Adrenal gland (tissue), 9 donors: ENCODE measurements at regions not wholly inside any gene's neighbourhood (a gene's known extent, or its start where the extent isn't known, plus 50 kb on each side); places are given as distances from the start of the nearest gene placed in this dataset.

Experiments used
- DNase-seq, 7 donors: peaks; one replicate each; pipeline ENCODE4 v3.0.0-alpha.2; 2019 to 2020
- H3K27ac ChIP-seq, 5 donors: fragments of 200-600 bp; sonication (generic) in 4 of 5; 1 replicate in 3 of 5; 2 replicates in 2 of 5; pipeline versions ENCODE4 v1.5.1 to v1.8.0; 2016 to 2020; ENCODE audit warnings: mild to moderate bottlenecking in 1 of 5
- H3K27me3 ChIP-seq: fragments of 200-600 bp; 2 replicates; pipeline ENCODE4 v1.8.0; 2021
- H3K36me3 ChIP-seq, 2 donors: fragments of 200-600 bp; replicated peaks in 1 of 2; 1 replicate in 1 of 2; 2 replicates in 1 of 2; pipeline versions ENCODE4 v1.5.1 to v1.8.0; 2018 to 2022
- H3K4me1 ChIP-seq, 2 donors: fragments of 200-600 bp; replicated peaks in 1 of 2; 1 replicate in 1 of 2; 2 replicates in 1 of 2; pipeline versions ENCODE4 v1.5.1 to v1.8.0; 2018 to 2021
- H3K4me3 ChIP-seq, 4 donors: fragments of 200-600 bp; sonication (generic) in 3 of 4; one replicate each; pipeline ENCODE4 v1.5.1; 2016 to 2018
- H3K9me3 ChIP-seq, 3 donors: fragments of 200-600 bp; sonication (generic) in 1 of 3; replicated peaks in 1 of 3; 1 replicate in 2 of 3; 2 replicates in 1 of 3; pipeline versions ENCODE4 v1.5.1 to v1.8.0; 2016 to 2021
- CTCF ChIP-seq, 6 experiments: fragments of 450-650 bp in 4 of 6; fragments of 200-600 bp in 2 of 6; sonication (generic) in 1 of 6; IDR thresholded peaks; 1 replicate in 5 of 6; 2 replicates in 1 of 6; pipeline versions ENCODE4 v1.5.1 to v1.8.0; 2016 to 2021; ENCODE audit warnings: antibody characterized with exemption in 6 of 6, mild to moderate bottlenecking in 2 of 6, moderate library complexity in 1 of 6
- POLR2A ChIP-seq, 2 donors: fragments of 450-650 bp; IDR thresholded peaks; one replicate each; pipeline ENCODE4 v1.6.1; 2017; ENCODE audit warnings: antibody characterized with exemption in 2 of 2, mild to moderate bottlenecking in 2 of 2, moderate library complexity in 1 of 2
- whole genome bisulfite sequencing, 4 donors: extraction: QIAGEN DNeasy Blood & Tissue Kit in 2 of 4; methylation state at CpG; one replicate each; pipeline versions ENCODE4 v1.1.5 to v1.1.7; 2013 to 2017; 5-methylcytosine and 5-hydroxymethylcytosine counted together
- intact Hi-C, 2 donors: fragments of 100-400 bp; cut with DNase I; formaldehyde crosslinking; loops; one replicate each; pipeline versions ENCODE4 v1.14.1 to v1.15.0; 2022 to 2023
- donor health status: healthy with polysubstance abuse.
- donor health status: Bipolar disorder and iron deficiency.
- donor health status: DM: yes; HTN: yes; CAD: no.
- donor health status: DM: no; HTN: no; CAD: no.
- donor health status: DM: no; HTN: no; CAD: no.

- 87 to 95% (median 94%) methylated on average over 1 of the region's 1 CpG for WGBS, 4 donors
- H3K27me3 ChIP-seq = no peaks in the 10 kb centered on the region
- no peak overlapping the region for H3K27ac ChIP-seq
- H3K36me3 ChIP-seq = no peaks in the 10 kb centered on the region
- no peak for DNase-seq
- intact Hi-C loops = no loop called here
- H3K9me3 ChIP-seq = no peaks in the 10 kb centered on the region
- H3K4me1 ChIP-seq = no peaks in the 10 kb centered on the region
- TF ChIP-seq CTCF (IDR thresholded peaks at IDR 0.05) (no peak), POLR2A (IDR thresholded peaks at IDR 0.05) (no peak)
- no peak overlapping the region for H3K4me3 ChIP-seq
Measured at GRCh38 chr2:143974262-143974661, 545.7 kb downstream of the ZEB2 start.

- intact Hi-C loops = no loop called here
- no peak overlapping the region for H3K27ac ChIP-seq
Measured at GRCh38 chr2:143968860-143969259, 551.1 kb downstream of the ZEB2 start.

GRCh38 chr2:143968360-143968759, 551.6 kb downstream of the ZEB2 start:
- no peaks in the 10 kb centered on the region for H3K9me3 ChIP-seq
- no peak overlapping the region for H3K4me3 ChIP-seq
- TF ChIP-seq CTCF (IDR thresholded peaks at IDR 0.05) (no peak), POLR2A (IDR thresholded peaks at IDR 0.05) (no peak)
- intact Hi-C loops = no loop called here
- no peak for DNase-seq
- no peaks in the 10 kb centered on the region for H3K4me1 ChIP-seq
- H3K27ac ChIP-seq = no peak overlapping the region
- no peaks in the 10 kb centered on the region for H3K27me3 ChIP-seq
- 92 to 100% (median 97%) methylated on average over 3 to 4 of the region's 4 CpGs for WGBS, 4 donors
- H3K36me3 ChIP-seq = no peaks in the 10 kb centered on the region

More at GRCh38 chr2:143968860-143969259, 551.1 kb downstream of the ZEB2 start:
- Histone ChIP-seq H3K36me3 (no peaks in the 10 kb centered on the region), H3K4me3 (no peak overlapping the region), H3K9me3 (no peaks in the 10 kb centered on the region), H3K4me1 (no peaks in the 10 kb centered on the region), H3K27me3 (no peaks in the 10 kb centered on the region)
- WGBS, 4 donors = 88 to 96% (median 89%) methylated on average over 2 of the region's 2 CpGs
- no peak for DNase-seq
- TF ChIP-seq CTCF (IDR thresholded peaks at IDR 0.05) = no peak
- TF ChIP-seq POLR2A (IDR thresholded peaks at IDR 0.05) = no peak

- Histone ChIP-seq H3K27ac (no peak overlapping the region), H3K4me3 (no peak overlapping the region), H3K36me3 (no peaks in the 10 kb centered on the region), H3K27me3 (no peaks in the 10 kb centered on the region), H3K9me3 (no peaks in the 10 kb centered on the region), H3K4me1 (no peaks in the 10 kb centered on the region)
- intact Hi-C loops = no loop called here
- no peak for TF ChIP-seq CTCF (IDR thresholded peaks at IDR 0.05)
- no peak for TF ChIP-seq POLR2A (IDR thresholded peaks at IDR 0.05)
- WGBS, 4 donors = 88 to 97% (median 93%) methylated on average over 4 of the region's 4 CpGs
- no peak for DNase-seq
Measured at GRCh38 chr2:143965493-143966164, 554.3 kb downstream of the ZEB2 start.
